ENCODE measurements at regions not wholly inside any gene's neighbourhood (a gene's known extent, or its start where the extent isn't known, plus 50 kb on each side); places are given as distances from the start of the nearest gene placed in this dataset.
"Not testable (repeated sequence)": the region's sequence is repeated elsewhere in the genome, so short reads cannot be mapped to it uniquely, and the experiment has no call there.

DNA sequence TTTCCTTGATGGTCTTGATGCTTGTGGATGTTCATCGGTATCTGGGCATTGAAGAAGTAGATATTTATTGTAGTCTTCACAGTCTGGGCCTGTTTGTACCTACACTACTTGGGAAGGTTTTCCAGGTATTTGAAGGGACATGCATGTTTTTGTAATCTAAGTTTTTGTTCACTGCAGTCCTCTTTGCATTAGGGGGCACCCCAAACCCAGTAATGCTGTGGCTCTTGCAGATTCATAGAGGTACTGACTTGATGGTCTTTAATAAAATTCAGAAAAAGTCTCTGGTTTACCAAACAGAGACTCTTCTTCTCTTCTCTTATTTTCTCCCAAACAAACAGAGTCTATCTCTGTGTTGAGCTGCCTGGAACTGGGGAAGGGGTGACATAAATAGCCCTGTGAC is 150.9 kb upstream of the SLC16A7 start:
- H3K36me3 Mint-ChIP-seq: no peaks in the 10 kb centered on the region
- no peak overlapping the region for H3K27ac Mint-ChIP-seq
- DNase-seq (no peak), ATAC-seq (no peak)
- H3K4me1 Mint-ChIP-seq: no peaks in the 10 kb centered on the region
- H3K9me3 Mint-ChIP-seq (ENCODE audit: low read depth): peaks cover 9% of the 10 kb centered on the region
- CTCF ChIA-PET: no interaction called here
- H3K4me3 Mint-ChIP-seq: no peak overlapping the region
- H3K27me3 Mint-ChIP-seq: no peaks in the 10 kb centered on the region

DNA sequence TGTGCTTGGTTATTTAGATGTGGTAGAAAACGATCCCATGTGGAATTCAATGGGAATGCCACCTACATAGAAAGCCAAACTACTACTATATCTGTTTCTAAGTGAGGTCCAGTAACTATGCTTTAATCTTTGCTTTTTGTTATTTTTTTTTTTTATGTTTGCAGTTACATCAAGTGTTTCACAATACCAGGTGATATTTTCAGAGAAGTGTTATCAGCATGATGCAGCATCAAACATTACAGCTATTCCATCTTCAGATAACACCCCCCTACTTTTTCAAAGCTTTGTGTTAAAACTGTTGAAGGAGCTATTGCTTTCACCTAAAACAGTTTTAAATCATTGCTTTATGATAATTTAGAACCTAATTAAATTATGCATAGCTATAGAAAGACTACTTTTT is 163.8 kb upstream of the SLC16A7 start:
- H3K9me3 Mint-ChIP-seq (ENCODE audit: low read depth): no peaks in the 10 kb centered on the region
- H3K27ac Mint-ChIP-seq: no peak overlapping the region
- CTCF ChIA-PET: no interaction called here
- DNase-seq (no peak), ATAC-seq (no peak)
- H3K4me3 Mint-ChIP-seq: no peak overlapping the region
- no peaks in the 10 kb centered on the region for H3K27me3 Mint-ChIP-seq
- no peaks in the 10 kb centered on the region for H3K36me3 Mint-ChIP-seq
- H3K4me1 Mint-ChIP-seq: no peaks in the 10 kb centered on the region

DNA sequence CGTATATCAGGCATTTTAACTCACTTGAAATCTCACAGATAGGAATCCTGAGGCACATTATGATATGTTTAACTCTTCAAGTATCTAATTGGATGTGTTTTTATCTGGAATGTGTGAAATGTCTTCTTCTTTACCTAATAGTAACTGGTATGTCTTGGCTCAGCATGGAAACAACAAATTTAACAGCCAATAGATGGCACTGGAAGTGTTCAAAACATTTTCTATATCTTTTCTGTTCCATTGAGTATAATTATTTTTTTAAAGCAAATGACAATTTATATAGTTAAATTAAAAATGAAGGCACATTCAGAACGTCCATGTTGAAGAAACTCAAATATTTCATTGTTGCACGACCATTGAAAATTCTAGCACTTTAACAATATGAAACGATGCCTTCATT is 164.6 kb upstream of the SLC16A7 start:
- no peaks in the 10 kb centered on the region for H3K36me3 Mint-ChIP-seq
- DNase-seq (no peak), ATAC-seq (no peak)
- H3K4me1 Mint-ChIP-seq: no peaks in the 10 kb centered on the region
- no peak overlapping the region for H3K27ac Mint-ChIP-seq
- no peak overlapping the region for H3K4me3 Mint-ChIP-seq
- CTCF ChIA-PET: no interaction called here
- no peaks in the 10 kb centered on the region for H3K27me3 Mint-ChIP-seq
- H3K9me3 Mint-ChIP-seq (ENCODE audit: low read depth): no peaks in the 10 kb centered on the region

DNA sequence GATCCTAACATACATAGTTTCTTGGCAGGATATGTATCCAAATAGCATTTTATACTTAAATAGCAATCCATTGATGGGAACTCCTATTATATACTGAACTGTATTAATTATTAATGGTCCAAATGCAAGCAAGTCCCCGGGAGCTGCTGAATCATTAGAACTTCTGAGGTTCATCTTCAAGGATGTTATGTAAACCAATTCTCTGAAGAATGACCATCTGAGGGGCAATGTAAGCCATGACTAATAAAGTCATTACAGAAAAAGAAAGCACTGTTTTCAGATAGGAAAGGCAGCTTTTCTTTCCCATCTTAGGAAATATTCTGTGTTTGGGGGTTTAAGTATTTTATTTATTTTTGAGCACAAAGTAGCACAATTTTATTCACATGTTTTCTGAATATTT is 166.1 kb upstream of the SLC16A7 start:
- Mint-ChIP-seq H3K4me3 (no peak overlapping the region), H3K4me1 (no peaks in the 10 kb centered on the region), H3K27ac (no peak overlapping the region), H3K27me3 (no peaks in the 10 kb centered on the region), H3K36me3 (no peaks in the 10 kb centered on the region), H3K9me3 (ENCODE audit: low read depth) (no peaks in the 10 kb centered on the region)
- no peak for ATAC-seq
- DNase-seq: no peak
- CTCF ChIA-PET: no interaction called here

DNA sequence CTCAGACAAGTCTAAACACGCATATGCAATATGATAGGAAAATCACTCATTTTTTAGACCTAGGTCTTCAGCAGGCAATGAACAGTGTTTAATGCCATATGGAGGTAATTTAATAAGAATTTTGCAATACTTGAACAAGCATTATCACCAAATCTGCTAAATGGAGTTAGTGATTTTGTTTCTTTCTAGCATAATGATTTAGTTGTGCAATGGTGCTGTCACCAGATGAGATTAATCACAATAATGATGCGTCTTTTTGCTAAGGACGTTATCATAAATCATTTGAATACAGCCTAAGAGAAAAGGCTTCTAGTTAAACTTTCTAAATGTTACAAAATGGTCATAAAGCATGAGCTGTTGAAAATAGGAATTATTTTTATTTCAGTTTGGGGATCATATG is 170.0 kb upstream of the SLC16A7 start:
- H3K9me3 Mint-ChIP-seq (ENCODE audit: low read depth): no peaks in the 10 kb centered on the region
- peaks cover 3% of the 10 kb centered on the region for H3K27me3 Mint-ChIP-seq
- H3K4me3 Mint-ChIP-seq: no peak overlapping the region
- no peak for ATAC-seq
- H3K36me3 Mint-ChIP-seq: no peaks in the 10 kb centered on the region
- no peak overlapping the region for H3K27ac Mint-ChIP-seq
- H3K4me1 Mint-ChIP-seq: no peaks in the 10 kb centered on the region
- CTCF ChIA-PET: no interaction called here
- no peak for DNase-seq

DNA sequence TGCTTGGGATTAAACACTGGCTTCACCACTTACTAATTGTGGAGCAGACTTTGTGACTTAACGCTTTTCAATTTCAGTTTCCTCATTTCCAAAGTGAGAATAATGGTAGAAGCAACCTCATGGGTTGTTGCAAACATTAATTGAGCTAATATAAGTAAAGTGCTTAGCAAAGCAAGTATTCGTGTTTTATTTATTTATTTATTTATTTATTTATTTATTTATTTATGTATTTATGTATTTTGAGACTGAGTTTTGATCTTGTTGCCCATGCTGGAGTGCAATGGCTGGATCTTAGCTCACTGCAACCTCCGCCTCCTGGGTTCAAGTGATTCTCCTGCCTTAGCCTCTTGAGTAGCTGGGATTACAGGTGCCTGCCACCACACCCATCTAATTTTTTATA is 171.2 kb upstream of the SLC16A7 start:
- H3K27ac Mint-ChIP-seq; H3K9me3 Mint-ChIP-seq (ENCODE audit: low read depth); H3K4me3 Mint-ChIP-seq; CTCF ChIA-PET; DNase-seq; ATAC-seq; H3K4me1 Mint-ChIP-seq; H3K27me3 Mint-ChIP-seq; H3K36me3 Mint-ChIP-seq: not testable (repeated sequence)

DNA sequence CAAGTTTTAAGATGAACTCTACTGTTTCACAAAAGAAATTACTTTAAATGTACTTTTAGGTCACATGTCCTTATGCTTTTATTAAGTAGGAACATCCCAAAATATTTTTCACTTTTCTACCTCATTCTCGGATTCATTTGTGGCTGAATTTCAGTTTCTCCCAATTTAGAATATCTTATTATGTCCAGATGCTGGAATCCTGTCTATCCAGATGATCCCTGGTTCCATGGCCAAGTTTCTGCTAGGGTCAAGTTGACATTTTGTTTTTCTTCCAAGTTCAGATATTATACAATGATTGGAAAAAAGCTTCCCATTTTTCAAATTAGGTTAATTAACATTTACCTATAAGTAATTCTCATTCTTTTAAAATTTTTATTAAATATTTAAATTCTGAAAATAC is 181.8 kb upstream of the SLC16A7 start:
- H3K27me3 Mint-ChIP-seq: no peaks in the 10 kb centered on the region
- H3K36me3 Mint-ChIP-seq: no peaks in the 10 kb centered on the region
- no peaks in the 10 kb centered on the region for H3K9me3 Mint-ChIP-seq (ENCODE audit: low read depth)
- DNase-seq (no peak), ATAC-seq (no peak)
- no peaks in the 10 kb centered on the region for H3K4me1 Mint-ChIP-seq
- CTCF ChIA-PET: no interaction called here
- no peak overlapping the region for H3K4me3 Mint-ChIP-seq
- no peak overlapping the region for H3K27ac Mint-ChIP-seq

DNA sequence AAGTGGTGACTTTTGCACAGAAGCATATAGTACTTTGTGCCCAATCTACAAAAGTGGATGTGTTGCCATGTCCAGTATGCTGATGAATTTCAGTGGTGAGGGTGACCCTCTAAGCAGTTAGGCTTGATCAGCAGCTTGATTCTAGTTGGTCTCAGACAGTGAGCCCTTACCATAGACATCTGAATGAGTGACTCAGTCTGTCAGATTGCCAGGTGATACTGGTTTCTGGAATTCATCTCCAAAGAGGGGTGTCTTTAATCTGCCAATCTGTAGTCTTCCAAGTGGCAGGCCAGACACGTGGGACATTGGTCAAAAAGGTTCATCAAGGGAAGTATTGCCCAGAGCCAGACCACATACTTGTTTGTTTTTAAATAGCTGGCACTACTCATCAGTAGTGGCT is 187.4 kb upstream of the SLC16A7 start:
- Mint-ChIP-seq H3K9me3 (ENCODE audit: low read depth) (no peaks in the 10 kb centered on the region), H3K36me3 (no peaks in the 10 kb centered on the region), H3K27ac (no peak overlapping the region), H3K27me3 (no peaks in the 10 kb centered on the region), H3K4me1 (peaks cover 9% of the 10 kb centered on the region), H3K4me3 (no peak overlapping the region)
- CTCF ChIA-PET: no interaction called here
- ATAC-seq (no peak), DNase-seq (no peak)

DNA sequence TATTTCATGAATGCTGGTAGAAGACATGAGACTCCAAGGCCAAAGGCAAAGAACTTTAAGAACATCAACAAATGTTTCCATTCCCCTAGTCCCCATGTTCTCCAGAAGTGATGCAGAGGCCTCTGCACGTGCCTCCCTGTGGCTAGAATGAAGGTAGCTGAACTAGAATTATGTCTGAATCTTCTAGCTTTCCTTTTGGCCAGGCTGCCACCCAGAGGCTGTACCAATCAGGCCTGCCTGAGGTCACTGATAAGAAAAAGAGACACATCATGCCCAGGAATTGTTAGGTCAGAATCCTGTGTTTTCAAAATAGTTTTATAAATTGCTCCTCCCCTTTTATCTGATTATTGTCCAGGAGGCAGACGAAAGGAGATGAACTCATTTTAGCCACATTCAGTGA is 188.0 kb upstream of the SLC16A7 start:
- CTCF ChIA-PET: interaction anchor here (1.2 kb wide), 1 partner anchor 428 kb away, joined by 3 read pairs; no protein-coding TSS in a partner anchor
- Mint-ChIP-seq H3K9me3 (ENCODE audit: low read depth) (no peaks in the 10 kb centered on the region), H3K36me3 (no peaks in the 10 kb centered on the region), H3K27ac (no peak overlapping the region), H3K4me3 (no peak overlapping the region), H3K27me3 (no peaks in the 10 kb centered on the region), H3K4me1 (peaks cover 12% of the 10 kb centered on the region)
- DNase-seq: no peak
- no peak for ATAC-seq

DNA sequence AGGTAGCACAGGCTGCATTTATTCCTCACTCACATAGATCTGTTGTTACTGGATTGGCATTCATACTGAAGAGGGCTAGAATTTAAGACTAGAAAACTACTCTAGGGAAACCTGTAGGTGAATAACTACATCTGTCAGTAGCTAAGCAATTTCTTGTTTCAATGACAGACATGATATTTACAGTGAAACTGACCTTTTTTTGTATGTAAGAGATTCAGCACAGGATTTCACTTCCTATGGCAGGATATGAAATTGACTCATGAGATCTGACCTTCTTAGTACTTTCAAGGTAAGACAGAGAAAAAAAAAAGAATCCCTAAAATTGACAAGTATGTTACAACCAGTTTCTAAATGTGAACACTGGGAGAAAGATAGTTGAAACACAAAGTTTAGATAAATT is 189.8 kb upstream of the SLC16A7 start:
- ATAC-seq (no peak), DNase-seq (no peak)
- no peak overlapping the region for H3K4me3 Mint-ChIP-seq
- no peak overlapping the region for H3K27ac Mint-ChIP-seq
- CTCF ChIA-PET: no interaction called here
- H3K9me3 Mint-ChIP-seq (ENCODE audit: low read depth): no peaks in the 10 kb centered on the region
- H3K4me1 Mint-ChIP-seq: peaks cover 12% of the 10 kb centered on the region
- H3K27me3 Mint-ChIP-seq: no peaks in the 10 kb centered on the region
- no peaks in the 10 kb centered on the region for H3K36me3 Mint-ChIP-seq

DNA sequence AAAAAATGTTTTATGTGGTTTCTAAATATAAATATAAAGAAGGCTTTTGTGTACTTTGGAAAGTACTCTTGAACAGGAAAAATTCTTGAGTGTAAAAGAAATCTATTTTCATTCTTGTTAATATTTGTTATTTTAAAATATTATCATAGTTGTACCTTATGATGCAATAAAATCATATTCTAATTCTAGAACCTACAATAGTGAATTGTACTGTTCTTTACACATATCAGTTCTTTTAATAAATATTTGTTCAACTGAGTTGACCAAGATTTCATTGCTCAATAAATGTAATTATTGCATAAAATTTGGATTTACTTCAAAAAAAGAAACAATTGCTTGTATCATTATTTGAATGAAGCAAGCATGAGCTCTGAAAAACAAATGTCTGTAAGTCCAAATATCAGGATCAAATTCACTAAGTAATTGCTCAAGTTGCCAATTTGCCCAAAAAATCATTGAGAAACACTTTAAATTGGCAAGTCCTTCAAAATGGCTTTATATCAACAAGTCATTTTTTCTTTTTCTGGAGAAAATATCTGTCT is 191.6 kb upstream of the SLC16A7 start:
- no peak overlapping the region for H3K4me3 Mint-ChIP-seq
- H3K27me3 Mint-ChIP-seq: no peaks in the 10 kb centered on the region
- no peaks in the 10 kb centered on the region for H3K9me3 Mint-ChIP-seq (ENCODE audit: low read depth)
- DNase-seq (no peak), ATAC-seq (no peak)
- peaks cover 12% of the 10 kb centered on the region for H3K4me1 Mint-ChIP-seq
- CTCF ChIA-PET: interaction anchor here (1.3 to 1.5 kb wide), 3 partner anchors 46 to 431 kb away, joined by 3 to 6 read pairs (median 4); no protein-coding TSS in a partner anchor
- H3K27ac Mint-ChIP-seq: no peak overlapping the region
- H3K36me3 Mint-ChIP-seq: no peaks in the 10 kb centered on the region

DNA sequence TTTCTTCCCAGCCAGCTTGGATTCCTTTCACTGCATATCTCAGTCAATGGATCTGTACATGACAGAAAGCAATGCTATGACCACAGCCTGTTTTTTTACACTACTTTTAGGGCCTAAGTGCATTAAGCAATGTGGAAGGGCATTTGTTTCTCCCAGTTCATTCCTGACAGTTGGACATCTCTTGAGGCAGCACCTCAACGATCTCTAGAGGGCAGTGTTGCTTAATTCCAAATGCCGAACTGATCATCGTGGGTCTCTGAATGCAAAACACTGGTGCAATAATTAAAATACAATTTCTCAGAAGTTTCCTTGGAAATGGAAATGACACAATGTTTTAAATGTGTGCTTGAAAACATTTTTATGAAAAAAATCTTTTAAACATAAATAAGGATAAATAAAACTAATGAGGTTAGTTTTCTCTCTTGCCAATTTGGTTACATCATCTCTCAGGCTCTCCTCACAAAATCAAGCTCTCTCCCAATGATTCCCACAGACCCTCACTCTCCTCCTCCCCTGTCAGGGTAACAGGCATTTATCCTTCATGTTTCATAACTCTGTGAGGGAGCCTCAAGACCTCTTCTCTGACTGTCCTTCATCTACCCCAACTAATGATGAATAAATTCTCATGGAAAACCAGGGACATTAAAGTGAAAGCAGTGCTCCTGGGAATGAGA is 192.4 kb upstream of the SLC16A7 start:
- Mint-ChIP-seq H3K27me3 (no peaks in the 10 kb centered on the region), H3K4me1 (peaks cover 12% of the 10 kb centered on the region), H3K27ac (no peak overlapping the region), H3K4me3 (no peak overlapping the region), H3K36me3 (no peaks in the 10 kb centered on the region), H3K9me3 (ENCODE audit: low read depth) (no peaks in the 10 kb centered on the region)
- ATAC-seq: peak; percentile 58
- DNase-seq: no peak
- CTCF ChIA-PET: interaction anchor here (1.3 to 1.5 kb wide), 3 partner anchors 45 to 432 kb away, joined by 3 to 6 read pairs (median 4); no protein-coding TSS in a partner anchor

DNA sequence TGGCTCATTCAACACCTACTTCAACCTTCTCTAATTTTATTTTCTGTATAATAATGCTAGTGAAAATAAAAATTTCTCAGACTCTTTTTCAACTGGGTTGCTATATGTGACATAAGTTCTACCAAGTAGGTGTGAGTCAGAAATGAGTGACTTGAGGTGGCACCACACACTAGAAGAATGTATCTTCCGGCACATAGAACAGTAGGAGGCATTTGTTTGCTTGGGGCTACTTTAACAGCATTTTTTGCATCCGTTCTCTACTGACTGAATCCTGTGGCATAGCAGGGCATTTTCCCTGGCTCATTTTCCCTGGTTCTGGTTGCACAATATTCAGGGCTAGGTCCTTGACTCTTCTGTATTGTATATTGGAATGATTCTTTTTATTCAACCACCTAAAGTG is 194.0 kb upstream of the SLC16A7 start:
- no peak for DNase-seq
- Mint-ChIP-seq H3K4me1 (peaks cover 12% of the 10 kb centered on the region), H3K27ac (no peak overlapping the region), H3K9me3 (ENCODE audit: low read depth) (no peaks in the 10 kb centered on the region), H3K36me3 (no peaks in the 10 kb centered on the region), H3K27me3 (no peaks in the 10 kb centered on the region), H3K4me3 (no peak overlapping the region)
- ATAC-seq: no peak
- CTCF ChIA-PET: no interaction called here

DNA sequence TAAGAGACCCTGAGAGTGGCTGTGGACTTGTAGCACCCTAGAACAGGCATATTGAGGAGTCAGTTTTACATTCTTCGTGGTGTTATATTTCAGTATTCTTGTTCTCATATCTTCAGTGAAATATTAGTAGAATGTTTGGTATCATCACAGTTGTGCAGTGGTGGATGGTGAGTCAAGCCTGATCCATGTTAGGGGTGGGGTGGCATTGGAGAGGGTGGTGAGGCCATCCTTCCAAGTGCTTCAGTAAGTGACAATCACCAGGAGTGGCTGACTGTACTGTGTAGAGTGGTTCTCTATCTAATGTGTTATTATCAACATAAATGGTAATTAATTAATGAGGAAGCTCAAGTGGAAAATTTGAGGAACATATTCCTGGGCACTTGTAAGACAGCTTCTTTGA is 197.7 kb upstream of the SLC16A7 start:
- Mint-ChIP-seq H3K27ac (no peak overlapping the region), H3K27me3 (peaks cover 6% of the 10 kb centered on the region), H3K4me3 (no peak overlapping the region), H3K4me1 (peaks cover 1% of the 10 kb centered on the region), H3K36me3 (no peaks in the 10 kb centered on the region), H3K9me3 (ENCODE audit: low read depth) (no peaks in the 10 kb centered on the region)
- ATAC-seq (no peak), DNase-seq (no peak)
- CTCF ChIA-PET: no interaction called here

DNA sequence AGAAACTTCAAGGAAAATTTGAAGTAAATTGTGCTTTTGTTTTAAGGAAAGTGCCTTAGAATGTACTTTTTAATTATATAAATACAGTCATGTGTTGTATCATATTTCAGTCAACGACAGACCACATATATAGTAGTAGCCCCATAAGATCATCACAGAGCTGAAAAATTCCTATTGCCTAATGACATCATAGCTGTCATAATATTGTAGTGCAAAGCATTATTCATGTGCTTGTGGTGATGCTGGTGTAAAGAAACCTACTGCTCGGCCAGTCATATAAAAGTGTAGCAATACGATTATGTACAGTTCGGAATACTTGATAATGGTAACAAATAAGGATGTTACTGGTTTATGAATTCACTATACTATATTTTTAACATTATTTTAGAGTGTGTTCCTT is 198.9 kb upstream of the SLC16A7 start:
- Mint-ChIP-seq H3K27me3 (peaks cover 10% of the 10 kb centered on the region), H3K9me3 (ENCODE audit: low read depth) (no peaks in the 10 kb centered on the region), H3K27ac (no peak overlapping the region), H3K36me3 (no peaks in the 10 kb centered on the region), H3K4me1 (no peaks in the 10 kb centered on the region), H3K4me3 (no peak overlapping the region)
- DNase-seq (no peak), ATAC-seq (no peak)
- CTCF ChIA-PET: no interaction called here

Measured in activated CD8-positive, alpha-beta memory T cell treated with anti-CD3 and anti-CD28 coated beads, Interleukin-2, amount 10 ng/mL, durations not matched to agents 7 days and 5 days (primary cell).